Activated CD8-positive, alpha-beta T cell treated with anti-CD3 and anti-CD28 coated beads for 36 hours (primary cell): ENCODE measurements at regions not wholly inside any gene's neighbourhood (a gene's known extent, or its start where the extent isn't known, plus 50 kb on each side); places are given as distances from the start of the nearest gene placed in this dataset.

Source experiments
- ATAC-seq: fragments of 200-7000 bp; cut with Tn5 transposase; one replicate; pipeline ENCODE4 v1.10.0; 2021; ENCODE audit warnings: mild to moderate bottlenecking, moderate library complexity
- CTCF ChIA-PET: fragments of 350-600 bp; sonication (Branson Sonifier 250); formaldehyde crosslinking; loops from one replicate; lab custom pipeline; 2021; ENCODE audit warnings: antibody characterized with exemption; lab: Charles Lee
- POLR2A ChIA-PET: fragments of 350-600 bp; sonication (Branson Sonifier 250); formaldehyde crosslinking; loops from one replicate; lab custom pipeline; 2021; ENCODE audit warnings: antibody characterized with exemption; lab: Charles Lee
- DNase-seq: peaks from one replicate; pipeline ENCODE4 v3.0.0-alpha.2; 2020
- H3K27ac Mint-ChIP-seq: one replicate; pipeline ENCODE4 v1.8.0; 2021; ENCODE audit warnings: mild to moderate bottlenecking, mixed read lengths
- H3K27me3 Mint-ChIP-seq: one replicate; pipeline ENCODE4 v1.8.0; 2021; ENCODE audit warnings: mixed read lengths
- H3K36me3 Mint-ChIP-seq: one replicate; pipeline ENCODE4 v1.8.0; 2021; ENCODE audit warnings: low read depth, mixed read lengths
- H3K4me1 Mint-ChIP-seq: one replicate; pipeline ENCODE4 v1.8.0; 2021; ENCODE audit warnings: low read depth, mixed read lengths
- H3K4me3 Mint-ChIP-seq: one replicate; pipeline ENCODE4 v1.8.0; 2021; ENCODE audit warnings: mild to moderate bottlenecking, moderate library complexity, mixed read lengths
- H3K9me3 Mint-ChIP-seq: one replicate; pipeline ENCODE4 v1.8.0; 2021; ENCODE audit warnings: mixed read lengths
- CTCF ChIP-seq: fragments of 200-600 bp; IDR thresholded peaks from one replicate; pipeline ENCODE4 v1.8.0; 2022; ENCODE audit warnings: antibody characterized with exemption, mild to moderate bottlenecking
- intact Hi-C: fragments of 100-400 bp; cut with micrococcal nuclease; formaldehyde crosslinking; loops from one replicate; pipeline ENCODE4 v1.10.0; 2022

GRCh38 chr5:115432691-115433090 is 111.9 kb downstream of the FEM1C start:
- Mint-ChIP-seq H3K36me3 (no peaks in the 10 kb centered on the region), H3K27ac (no peak overlapping the region), H3K27me3 (peaks cover 9% of the 10 kb centered on the region), H3K4me3 (no peak overlapping the region), H3K4me1 (peaks cover 2% of the 10 kb centered on the region), H3K9me3 (peaks cover 4% of the 10 kb centered on the region)
- intact Hi-C loops, result no loop called here
- TF ChIP-seq CTCF, result no peak
- POLR2A ChIA-PET, result no interaction called here
- CTCF ChIA-PET, result no interaction called here
- ATAC-seq, result no peak
- no peak for DNase-seq

- peaks cover 2% of the 10 kb centered on the region for H3K4me1 Mint-ChIP-seq
- ATAC-seq, result no peak
- H3K27me3 Mint-ChIP-seq, result peaks cover 14% of the 10 kb centered on the region
- H3K27ac Mint-ChIP-seq, result no peak overlapping the region
- intact Hi-C loops, result no loop called here
- no peak overlapping the region for H3K4me3 Mint-ChIP-seq
- H3K9me3 Mint-ChIP-seq, result no peaks in the 10 kb centered on the region
- no peak for DNase-seq
- POLR2A ChIA-PET, result interaction anchor here (0.8 kb wide), 1 partner anchor 388 kb away, joined by 4 read pairs; no protein-coding TSS in a partner anchor
- no peak for TF ChIP-seq CTCF
- CTCF ChIA-PET, result interaction anchor here (1.2 to 2.2 kb wide), 2 partner anchors 9 to 143 kb away, joined by 3 to 5 read pairs; no protein-coding TSS in a partner anchor
- H3K36me3 Mint-ChIP-seq, result no peaks in the 10 kb centered on the region
Observed at GRCh38 chr5:115431116-115431515, 113.5 kb downstream of the FEM1C start.

- DNase-seq (no peak), ATAC-seq (no peak)
- no peaks in the 10 kb centered on the region for H3K9me3 Mint-ChIP-seq
- no peak overlapping the region for H3K27ac Mint-ChIP-seq
- H3K27me3 Mint-ChIP-seq, result peaks cover 16% of the 10 kb centered on the region
- H3K4me3 Mint-ChIP-seq, result no peak overlapping the region
- CTCF ChIA-PET, result interaction anchor here (1.2 to 2.2 kb wide), 2 partner anchors 8 to 144 kb away, joined by 3 to 5 read pairs; no protein-coding TSS in a partner anchor
- H3K4me1 Mint-ChIP-seq, result no peaks in the 10 kb centered on the region
- TF ChIP-seq CTCF, result no peak
- intact Hi-C loops, result no loop called here
- H3K36me3 Mint-ChIP-seq, result no peaks in the 10 kb centered on the region
- POLR2A ChIA-PET, result interaction anchor here (0.8 kb wide), 1 partner anchor 387 kb away, joined by 4 read pairs; no protein-coding TSS in a partner anchor
Observed at GRCh38 chr5:115430374-115430773, 114.2 kb downstream of the FEM1C start.

- DNase-seq (no peak), ATAC-seq (no peak)
- TF ChIP-seq CTCF, result no peak
- POLR2A ChIA-PET, result no interaction called here
- no peak overlapping the region for H3K4me3 Mint-ChIP-seq
- no peaks in the 10 kb centered on the region for H3K36me3 Mint-ChIP-seq
- no peaks in the 10 kb centered on the region for H3K4me1 Mint-ChIP-seq
- peaks cover 15% of the 10 kb centered on the region for H3K27me3 Mint-ChIP-seq
- no peaks in the 10 kb centered on the region for H3K9me3 Mint-ChIP-seq
- CTCF ChIA-PET, result no interaction called here
- intact Hi-C loops, result no loop called here
- H3K27ac Mint-ChIP-seq, result no peak overlapping the region
Observed at GRCh38 chr5:115429345-115429940, 115.1 kb downstream of the FEM1C start.

GRCh38 chr5:115428676-115429075 is 115.9 kb downstream of the FEM1C start:
- H3K4me1 Mint-ChIP-seq, result no peaks in the 10 kb centered on the region
- TF ChIP-seq CTCF, result no peak
- intact Hi-C loops, result no loop called here
- DNase-seq (no peak), ATAC-seq (no peak)
- ChIA-PET POLR2A (no interaction called here), CTCF (no interaction called here)
- H3K36me3 Mint-ChIP-seq, result no peaks in the 10 kb centered on the region
- no peak overlapping the region for H3K4me3 Mint-ChIP-seq
- no peak overlapping the region for H3K27ac Mint-ChIP-seq
- no peaks in the 10 kb centered on the region for H3K9me3 Mint-ChIP-seq
- peaks cover 12% of the 10 kb centered on the region for H3K27me3 Mint-ChIP-seq
